NCI-H128 (cell line): ENCODE measurements at regions not wholly inside any gene's neighbourhood (a gene's known extent, or its start where the extent isn't known, plus 50 kb on each side); places are given as distances from the start of the nearest gene placed in this dataset.
"Not testable (repeated sequence)": the region's sequence is repeated elsewhere in the genome, so short reads cannot be mapped to it uniquely, and the experiment has no call there.

ENCODE experiments used
- DNase-seq: peaks from one replicate; lab custom pipeline; 2025; ENCODE audit not compliant: unreplicated experiment; lab: John Stamatoyannopoulos, UW

DNA sequence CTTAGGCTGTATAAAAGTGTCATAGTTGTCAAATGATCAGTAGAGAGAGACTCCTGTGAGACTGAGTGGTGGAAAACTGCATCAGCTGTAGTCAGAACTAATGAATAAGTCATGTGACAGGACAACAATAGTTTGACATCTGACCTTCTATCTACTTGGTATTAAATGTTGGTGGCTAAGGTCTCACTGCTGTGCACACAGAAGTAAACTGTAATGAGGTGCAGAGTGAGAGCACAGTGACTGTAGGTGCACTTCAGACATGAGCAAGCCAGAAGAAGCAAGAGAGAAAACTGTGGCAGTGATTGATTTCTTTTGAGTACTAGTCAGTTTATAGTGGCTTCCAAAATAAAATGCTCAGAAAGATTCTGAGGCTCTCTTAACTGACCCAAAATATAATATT is 803.6 kb downstream of the RAPGEF2 start:
- DNase-seq = no peak

DNA sequence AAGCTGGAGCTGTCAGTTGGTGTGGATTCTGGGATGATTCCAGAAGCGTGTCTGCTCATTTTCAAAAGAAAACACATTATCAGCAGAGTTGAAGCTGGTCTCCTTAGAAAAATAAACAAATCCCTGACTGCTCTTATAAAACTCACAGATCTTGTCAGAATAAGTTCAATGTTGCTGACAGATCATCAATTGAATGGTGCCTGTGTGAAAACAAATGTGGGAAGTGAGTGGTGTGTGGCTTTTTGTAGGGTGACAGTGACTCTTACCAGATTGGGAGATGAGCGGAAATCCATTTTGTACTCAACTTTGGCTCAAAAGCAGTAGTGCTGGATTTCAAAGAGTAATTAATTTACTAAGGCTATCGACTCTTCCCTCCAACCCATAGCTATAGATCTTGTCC is 807.8 kb downstream of the RAPGEF2 start:
- no peak for DNase-seq

DNA sequence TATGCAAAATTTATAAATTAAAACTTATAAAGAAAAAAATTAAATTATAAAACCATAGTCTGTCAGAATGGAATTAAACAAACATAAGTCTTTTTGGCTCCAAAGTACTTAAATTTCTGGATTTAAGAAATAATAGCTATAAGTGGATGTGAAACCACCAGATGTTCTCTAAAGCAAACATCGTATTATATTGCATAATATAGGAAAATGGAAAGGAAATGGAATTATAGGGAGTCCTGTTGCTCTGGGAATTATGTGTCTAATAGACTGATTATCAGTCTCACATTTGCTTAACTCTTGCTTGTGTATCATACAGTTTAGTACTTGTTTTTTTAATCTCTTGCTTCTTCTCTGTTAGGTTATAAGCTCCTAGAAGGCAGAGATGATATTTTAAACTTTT is 819.2 kb downstream of the RAPGEF2 start:
- no peak for DNase-seq

DNA sequence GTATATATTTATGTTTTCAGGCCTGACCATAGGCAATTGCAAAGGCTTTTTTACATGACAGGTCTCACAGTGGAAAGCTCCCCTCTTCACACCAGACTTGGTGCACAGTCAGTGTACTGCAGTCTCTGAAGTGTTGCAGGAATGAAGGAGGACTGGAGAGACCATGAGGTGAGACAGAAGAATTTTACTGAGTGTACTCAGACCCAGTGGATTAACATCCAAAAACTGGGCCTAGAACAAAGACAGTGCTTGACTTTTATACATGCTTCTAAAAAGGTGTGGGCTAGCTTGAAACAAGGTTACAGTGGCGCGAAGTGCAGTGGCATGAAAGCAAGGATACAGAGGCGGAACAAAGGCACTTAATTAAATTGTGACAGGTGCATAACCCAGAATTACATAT is 822.9 kb downstream of the RAPGEF2 start:
- no peak for DNase-seq

- DNase-seq = no peak
Measured at GRCh38 chr4:159926871-159927270, 824.0 kb downstream of the RAPGEF2 start.

DNA sequence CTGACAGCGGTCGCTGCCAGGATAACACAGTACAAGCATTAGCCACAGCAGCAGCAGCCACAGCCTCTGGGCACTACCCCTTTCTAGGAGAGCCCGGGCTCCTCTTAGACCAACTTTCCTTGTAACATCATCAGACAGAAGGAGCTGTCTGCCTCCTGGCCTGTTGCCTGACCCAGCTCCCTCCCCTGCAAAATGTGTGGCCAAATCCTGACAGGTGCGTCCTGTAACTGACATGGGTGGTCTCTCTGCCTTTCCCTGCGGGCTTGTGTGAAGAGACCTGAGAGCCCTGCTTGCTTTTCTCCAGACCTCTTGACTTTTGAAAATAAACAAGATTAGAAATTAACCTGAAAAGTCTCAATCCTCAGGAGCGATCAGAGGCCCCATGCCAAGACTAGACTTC is 824.9 kb downstream of the RAPGEF2 start:
- DNase-seq = no peak

DNA sequence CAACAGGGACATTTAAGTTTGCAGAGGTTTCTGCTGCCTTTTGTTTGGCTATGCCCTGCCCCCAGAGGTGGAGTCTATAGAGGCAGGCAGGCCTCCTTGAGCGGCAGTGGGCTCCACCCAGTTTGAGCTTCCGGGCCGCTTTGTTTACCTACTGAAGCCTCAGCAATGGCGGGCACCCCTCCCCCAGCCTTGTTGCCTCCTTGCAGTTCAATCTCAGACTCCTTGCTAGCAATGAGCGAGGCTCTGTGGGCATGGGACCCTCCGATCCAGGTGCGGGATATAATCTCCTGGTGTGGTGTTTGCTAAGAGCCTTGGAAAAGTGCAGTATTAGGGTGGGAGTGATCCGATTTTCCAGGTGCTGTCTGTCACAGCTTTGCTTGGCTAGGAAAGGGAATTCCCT is 831.7 kb downstream of the RAPGEF2 start:
- not testable (repeated sequence) for DNase-seq

GRCh38 chr4:159937595-159937994 is 834.7 kb downstream of the RAPGEF2 start:
- DNase-seq = no peak

- not testable (repeated sequence) for DNase-seq
Measured at GRCh38 chr4:159939681-159940080, 836.8 kb downstream of the RAPGEF2 start.

DNA sequence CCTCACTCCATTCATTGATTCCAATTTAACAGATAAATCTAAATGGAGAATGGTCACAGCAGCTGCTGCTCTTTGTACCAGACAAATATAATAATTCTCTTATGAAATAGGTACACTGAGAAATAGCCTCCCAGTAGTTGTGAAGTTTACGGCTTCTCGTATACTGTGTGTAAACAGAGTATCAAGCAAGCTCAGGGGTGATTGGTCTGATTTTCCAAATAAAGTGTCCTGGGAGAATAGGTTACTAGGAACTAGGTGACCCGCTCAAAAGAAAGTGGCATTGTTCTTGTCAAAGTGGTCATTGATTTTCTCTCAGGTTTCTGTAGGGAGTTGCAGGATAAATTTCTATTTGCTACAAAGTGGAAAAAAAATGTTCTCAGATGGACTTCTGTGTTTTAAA is 838.2 kb downstream of the RAPGEF2 start:
- DNase-seq = no peak

- no peak for DNase-seq
Measured at GRCh38 chr4:159944477-159944876, 841.6 kb downstream of the RAPGEF2 start.

DNA sequence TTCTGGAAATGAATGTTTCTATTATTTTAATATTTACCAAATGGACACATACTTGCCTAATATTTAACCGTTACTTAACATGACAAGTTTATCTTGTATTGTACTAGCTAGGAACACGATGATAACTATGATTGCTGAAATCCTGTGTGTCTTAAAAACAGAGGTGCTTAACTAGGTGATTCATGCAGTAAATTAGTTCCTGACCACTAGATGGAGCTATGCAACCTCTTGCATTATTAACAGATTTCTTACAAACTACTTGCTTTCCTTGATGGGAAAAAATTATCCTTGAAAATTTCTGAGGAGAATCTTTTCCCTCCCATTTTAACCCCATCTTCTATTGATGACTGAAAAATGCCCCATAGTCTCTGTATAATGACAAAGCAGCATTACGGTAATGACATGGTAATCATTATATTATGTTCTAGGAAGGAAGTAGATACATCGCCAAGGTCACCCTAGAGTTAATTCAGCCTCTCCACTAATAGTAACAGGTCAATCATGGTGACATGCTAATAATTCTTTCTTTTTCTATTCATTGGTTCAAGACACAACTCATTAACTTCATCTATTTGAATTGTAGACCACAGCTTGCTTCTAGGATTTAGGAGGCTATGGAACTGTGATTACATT is 844.2 kb downstream of the RAPGEF2 start:
- no peak for DNase-seq

DNA sequence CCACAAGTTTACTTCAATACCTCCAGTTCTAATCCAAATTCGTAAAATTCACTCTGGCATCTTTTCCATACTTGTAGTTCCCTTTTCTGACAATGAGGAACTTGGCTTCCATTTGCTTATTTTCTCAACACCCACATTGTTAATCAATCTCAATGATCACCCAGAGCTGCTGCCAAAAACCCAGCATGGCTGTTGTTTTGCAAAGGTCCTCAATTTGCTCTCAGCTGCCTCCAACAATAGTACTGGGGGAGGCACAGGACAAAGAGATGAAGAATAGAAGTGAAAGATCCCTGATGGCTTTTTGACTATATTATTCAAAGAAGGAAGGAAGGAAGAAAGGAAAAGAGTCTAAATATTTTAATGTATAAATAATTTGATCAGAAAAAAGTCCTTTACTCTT is 847.8 kb downstream of the RAPGEF2 start:
- no peak for DNase-seq

- DNase-seq = no peak
Measured at GRCh38 chr4:159966746-159967145, 863.9 kb downstream of the RAPGEF2 start.

- not testable (repeated sequence) for DNase-seq
Measured at GRCh38 chr4:159976871-159977482, 874.1 kb downstream of the RAPGEF2 start.

DNA sequence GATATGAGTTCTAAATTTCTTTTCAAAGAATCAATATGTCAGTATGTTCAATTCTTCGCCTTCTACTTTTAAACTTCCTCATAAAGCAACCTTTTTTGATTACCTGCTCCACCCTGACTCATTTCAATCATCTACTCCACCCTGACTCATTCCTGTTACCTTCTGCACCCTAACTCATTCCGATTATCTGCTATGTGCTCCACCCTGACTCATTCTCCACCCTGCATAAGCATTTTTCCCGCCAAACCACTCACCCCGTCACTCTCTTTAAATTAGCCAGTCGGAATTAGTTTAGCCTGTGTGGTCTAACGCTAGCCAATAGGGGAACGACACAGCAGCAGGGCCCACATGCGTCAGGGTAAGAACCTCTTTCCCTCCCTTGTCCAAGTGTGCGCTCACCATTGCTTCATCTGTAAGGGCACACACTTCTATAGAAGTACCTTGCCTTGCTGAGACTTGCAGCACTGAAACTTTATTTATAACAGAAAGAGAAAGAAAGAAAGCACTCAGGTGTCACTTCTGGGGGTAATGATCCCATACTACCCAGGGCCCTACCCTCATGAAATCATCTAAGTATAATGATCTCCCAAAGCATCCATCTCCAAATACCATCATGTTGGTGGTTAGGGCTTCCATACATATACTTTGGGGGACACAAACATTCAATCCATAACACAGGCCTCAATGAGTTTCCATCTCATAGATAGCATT is 875.2 kb downstream of the RAPGEF2 start:
- DNase-seq = no peak

- DNase-seq = no peak
Measured at GRCh38 chr4:159979351-159979750, 876.5 kb downstream of the RAPGEF2 start.

GRCh38 chr4:159979953-159980352 is 877.1 kb downstream of the RAPGEF2 start:
- no peak for DNase-seq

DNA sequence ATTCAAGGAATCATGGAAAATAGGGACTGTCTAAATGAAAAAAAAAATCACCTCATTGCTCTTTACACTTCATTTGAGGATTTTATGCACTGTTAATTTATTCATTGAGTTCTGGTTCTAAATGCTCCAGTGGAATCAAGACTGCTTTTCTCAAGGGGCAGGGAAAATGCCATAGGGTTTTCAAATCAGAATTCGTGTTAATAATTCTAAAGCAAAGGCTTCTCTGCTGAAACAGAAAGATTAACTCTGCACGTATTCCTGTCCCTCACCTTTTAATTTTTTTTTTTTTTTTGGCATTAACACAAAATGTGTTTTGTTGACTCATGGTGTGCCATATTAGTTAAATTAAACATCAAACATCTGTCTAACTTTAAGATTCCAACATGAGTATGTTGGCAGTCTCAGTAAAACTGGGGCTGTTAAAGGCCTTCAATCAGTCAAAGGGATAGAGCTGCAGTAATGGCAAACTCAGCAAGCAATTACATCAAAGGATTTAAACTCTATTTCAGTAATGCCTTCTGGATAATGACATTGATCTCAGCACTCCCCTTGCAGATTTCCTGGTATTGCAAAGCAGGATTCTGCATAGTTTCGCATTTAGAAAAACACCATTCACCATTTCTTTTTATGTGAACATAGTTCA is 878.1 kb downstream of the RAPGEF2 start:
- DNase-seq = no peak

DNA sequence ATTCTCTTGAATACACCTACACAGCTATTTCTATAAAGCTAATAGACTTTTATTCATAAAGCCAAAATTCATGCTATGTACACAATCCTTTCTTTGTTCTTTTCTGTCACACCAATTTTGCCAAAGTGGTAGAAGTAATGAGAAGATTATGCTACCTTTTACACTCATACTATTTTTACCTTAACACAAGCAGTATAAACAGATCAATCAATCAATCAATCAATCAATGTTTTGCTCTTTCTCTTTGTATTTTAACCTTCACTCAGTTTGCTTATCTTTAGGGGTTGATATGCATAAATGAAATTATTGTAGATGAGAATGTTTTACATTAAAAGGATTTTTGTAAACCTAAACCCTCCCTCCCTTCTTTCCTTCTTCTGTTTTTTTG is 878.6 kb downstream of the RAPGEF2 start:
- DNase-seq = no peak

DNA sequence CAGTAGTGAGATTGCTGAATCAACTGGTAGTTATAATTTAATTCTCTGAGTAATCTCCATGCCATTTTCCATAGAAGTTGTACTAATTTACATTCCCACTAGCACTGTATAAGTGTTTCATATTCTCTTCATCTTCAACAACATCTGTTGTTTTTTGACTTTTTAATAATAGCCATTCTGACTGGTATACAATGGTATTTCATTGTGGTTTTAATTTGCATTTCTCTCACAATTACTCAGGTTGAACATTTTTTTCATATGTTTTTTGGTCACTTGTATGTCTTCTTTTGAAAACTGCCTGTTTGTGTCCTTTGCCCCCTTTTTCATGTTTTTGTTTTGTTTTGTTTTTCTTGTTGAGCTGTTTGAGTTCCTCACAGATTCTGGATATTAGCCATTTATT is 880.2 kb downstream of the RAPGEF2 start:
- no peak for DNase-seq
